ENCODE measurements at regions not wholly inside any gene's neighbourhood (a gene's known extent, or its start where the extent isn't known, plus 50 kb on each side); places are given as distances from the start of the nearest gene placed in this dataset.

- intact Hi-C loops (cut with DNase I; ENCODE audit: low total_unique reads): no loop called here
- DNase-seq: no peak
- Histone ChIP-seq H3K9me3 (no peaks in the 10 kb centered on the region), H3K4me1 (no peaks in the 10 kb centered on the region), H3K36me3 (ENCODE audit: low read depth, missing control alignments) (no peaks in the 10 kb centered on the region), H3K4me3 (no peak overlapping the region), H3K27me3 (no peaks in the 10 kb centered on the region), H3K27ac (no peak overlapping the region)
- TF ChIP-seq CTCF (IDR thresholded peaks at IDR 0.05): no peak
- TF ChIP-seq POLR2A (IDR thresholded peaks at IDR 0.05): no peak
Observed at GRCh38 chr6:140185991-140186390, 811.5 kb upstream of the CITED2 start.

GRCh38 chr6:140183881-140184280 is 809.4 kb upstream of the CITED2 start:
- Histone ChIP-seq H3K9me3 (no peaks in the 10 kb centered on the region), H3K36me3 (ENCODE audit: low read depth, missing control alignments) (no peaks in the 10 kb centered on the region), H3K27ac (no peak overlapping the region), H3K4me3 (no peak overlapping the region), H3K4me1 (no peaks in the 10 kb centered on the region), H3K27me3 (no peaks in the 10 kb centered on the region)
- TF ChIP-seq CTCF (IDR thresholded peaks at IDR 0.05): no peak
- no peak for TF ChIP-seq POLR2A (IDR thresholded peaks at IDR 0.05)
- DNase-seq: no peak
- intact Hi-C loops (cut with DNase I; ENCODE audit: low total_unique reads): no loop called here

- WGBS, 2 donors: 96 to 97% methylated on average over 2 of the region's 2 CpGs
Observed at GRCh38 chr6:140182821-140183220, 808.4 kb upstream of the CITED2 start.

GRCh38 chr6:140181876-140182275 is 807.4 kb upstream of the CITED2 start:
- Histone ChIP-seq H3K27ac (no peak overlapping the region), H3K36me3 (ENCODE audit: low read depth, missing control alignments) (no peaks in the 10 kb centered on the region), H3K9me3 (no peaks in the 10 kb centered on the region), H3K4me3 (no peak overlapping the region), H3K4me1 (no peaks in the 10 kb centered on the region), H3K27me3 (no peaks in the 10 kb centered on the region)
- TF ChIP-seq POLR2A (IDR thresholded peaks at IDR 0.05) (no peak), CTCF (IDR thresholded peaks at IDR 0.05) (no peak)
- intact Hi-C loops (cut with DNase I; ENCODE audit: low total_unique reads): no loop called here
- 95 to 96% methylated on average over 2 of the region's 2 CpGs for WGBS, 2 donors
- DNase-seq: no peak

More at GRCh38 chr6:140182821-140183220, 808.4 kb upstream of the CITED2 start:
- no peak overlapping the region for H3K27ac ChIP-seq
- no peak for TF ChIP-seq POLR2A (IDR thresholded peaks at IDR 0.05)
- TF ChIP-seq CTCF (IDR thresholded peaks at IDR 0.05): no peak
- no peak for DNase-seq
- H3K27me3 ChIP-seq: no peaks in the 10 kb centered on the region
- intact Hi-C loops (cut with DNase I; ENCODE audit: low total_unique reads): no loop called here
- no peaks in the 10 kb centered on the region for H3K36me3 ChIP-seq (ENCODE audit: low read depth, missing control alignments)
- H3K4me1 ChIP-seq: no peaks in the 10 kb centered on the region
- no peaks in the 10 kb centered on the region for H3K9me3 ChIP-seq
- no peak overlapping the region for H3K4me3 ChIP-seq

- Histone ChIP-seq H3K4me1 (no peaks in the 10 kb centered on the region), H3K27me3 (no peaks in the 10 kb centered on the region), H3K4me3 (no peak overlapping the region), H3K9me3 (no peaks in the 10 kb centered on the region), H3K36me3 (ENCODE audit: low read depth, missing control alignments) (no peaks in the 10 kb centered on the region), H3K27ac (no peak overlapping the region)
- 96 to 98% methylated on average over 2 of the region's 2 CpGs for WGBS, 2 donors
- no peak for TF ChIP-seq POLR2A (IDR thresholded peaks at IDR 0.05)
- no peak for TF ChIP-seq CTCF (IDR thresholded peaks at IDR 0.05)
- DNase-seq: no peak
- intact Hi-C loops (cut with DNase I; ENCODE audit: low total_unique reads): no loop called here
Observed at GRCh38 chr6:140180306-140180705, 805.9 kb upstream of the CITED2 start.
